ENCODE measurements at regions not wholly inside any gene's neighbourhood (a gene's known extent, or its start where the extent isn't known, plus 50 kb on each side); places are given as distances from the start of the nearest gene placed in this dataset.
"Not testable (repeated sequence)": the region's sequence is repeated elsewhere in the genome, so short reads cannot be mapped to it uniquely, and the experiment has no call there.

- DNase-seq (ENCODE audit: low read depth in 4 of 4, low spot score in 3 of 4) = not testable (repeated sequence)
Measured at GRCh38 chr2:187610450-187610849, 56.2 kb upstream of the TFPI start.

DNA sequence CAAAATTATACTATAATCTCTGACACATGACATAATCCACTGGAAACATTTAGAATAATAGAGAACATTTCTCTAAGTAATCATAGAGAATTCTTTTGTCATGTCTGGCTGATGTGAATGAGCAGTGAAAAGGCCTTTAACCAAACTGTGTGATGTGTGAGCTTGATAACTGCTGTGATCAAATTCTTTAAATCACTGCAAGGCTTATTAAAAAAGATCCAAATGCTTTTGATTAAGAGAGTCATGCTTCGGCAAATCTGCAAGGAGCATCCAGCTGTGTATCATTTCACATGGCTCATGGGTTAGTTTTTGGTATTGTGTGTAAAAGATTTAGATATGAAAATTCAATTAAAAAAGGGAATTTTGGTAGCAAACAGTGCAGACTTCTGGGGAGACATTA lies 58.6 kb upstream of the TFPI start:
- no peak for DNase-seq (ENCODE audit: low read depth in 4 of 4, low spot score in 3 of 4)

DNA sequence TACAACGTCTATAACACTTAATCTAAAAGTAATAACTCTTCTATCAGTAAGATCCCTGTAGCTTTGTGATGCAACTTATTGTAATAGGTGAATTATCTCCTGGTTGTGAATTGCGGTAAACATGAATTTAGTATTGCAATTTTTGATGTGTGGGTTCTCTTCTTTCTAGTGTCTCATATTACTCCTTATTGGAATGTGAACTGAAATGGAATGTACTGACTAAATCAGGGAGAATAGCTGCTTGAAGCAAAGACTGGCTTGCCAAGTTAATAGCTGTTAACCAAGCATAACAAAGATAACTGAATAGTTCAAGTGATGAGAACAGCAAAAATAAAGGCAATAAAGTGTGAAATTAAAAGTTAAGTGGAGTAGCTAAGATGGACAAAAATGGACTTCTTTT lies 60.5 kb upstream of the TFPI start:
- no peak for DNase-seq (ENCODE audit: low read depth in 4 of 4, low spot score in 3 of 4)

DNA sequence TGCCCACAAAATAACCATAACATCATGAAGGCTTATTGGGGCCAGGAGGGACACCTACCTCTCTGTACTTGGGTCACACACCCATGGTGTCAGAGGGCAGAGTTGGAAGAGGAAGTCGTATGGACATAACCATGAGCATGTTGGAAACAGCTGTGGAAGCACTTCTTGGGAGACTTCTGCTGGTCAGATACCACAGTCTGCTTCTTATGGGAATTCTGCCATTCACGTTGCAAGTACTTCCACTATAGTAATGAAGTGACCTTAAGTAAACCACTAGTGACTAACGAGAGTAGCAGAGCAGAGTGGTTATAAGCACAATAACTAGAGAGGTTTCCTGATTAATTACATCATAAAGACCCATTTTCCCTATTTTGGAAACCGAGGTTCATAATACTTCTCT lies 61.1 kb upstream of the TFPI start:
- no peak for DNase-seq (ENCODE audit: low read depth in 4 of 4, low spot score in 3 of 4)

DNA sequence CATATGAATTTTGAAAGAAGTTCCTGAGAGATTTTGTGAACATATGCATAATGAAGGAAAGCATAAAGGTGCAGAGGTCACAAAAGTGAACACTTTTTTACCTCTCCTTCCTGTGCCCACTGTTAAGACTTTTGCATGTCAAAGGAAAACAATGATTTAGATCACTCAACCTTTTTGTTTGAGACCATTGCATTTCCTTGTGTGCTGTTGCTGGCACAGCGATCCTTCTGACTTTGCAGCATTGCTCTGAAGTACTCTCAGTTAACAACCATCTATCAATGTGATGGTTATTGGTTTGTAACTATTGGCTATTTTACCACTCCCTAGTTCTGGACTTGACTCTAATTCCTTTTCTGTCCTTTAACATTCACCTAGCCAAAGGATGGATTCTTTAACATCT lies 61.7 kb upstream of the TFPI start:
- DNase-seq (ENCODE audit: low read depth in 4 of 4, low spot score in 3 of 4) = no peak

DNA sequence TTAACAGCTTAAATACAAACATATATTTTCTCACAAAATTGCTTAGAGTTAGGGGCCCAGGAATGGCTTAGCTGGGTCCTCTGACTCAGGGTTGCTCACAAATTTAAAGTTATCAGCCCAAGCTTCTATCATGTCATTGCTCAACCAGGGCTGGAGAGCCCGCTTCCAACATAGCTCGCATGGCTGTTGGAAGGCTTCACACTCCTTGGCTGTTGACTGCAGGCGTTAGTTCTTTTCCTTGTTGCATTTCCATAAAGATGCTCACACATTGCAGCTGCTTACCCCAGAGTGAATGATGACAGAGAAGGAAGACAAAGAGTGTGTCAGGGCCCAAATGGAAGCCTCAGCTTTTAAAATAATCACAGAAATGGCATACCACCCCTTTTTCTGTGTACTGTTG lies 62.9 kb upstream of the TFPI start:
- no peak for DNase-seq (ENCODE audit: low read depth in 4 of 4, low spot score in 3 of 4)

DNA sequence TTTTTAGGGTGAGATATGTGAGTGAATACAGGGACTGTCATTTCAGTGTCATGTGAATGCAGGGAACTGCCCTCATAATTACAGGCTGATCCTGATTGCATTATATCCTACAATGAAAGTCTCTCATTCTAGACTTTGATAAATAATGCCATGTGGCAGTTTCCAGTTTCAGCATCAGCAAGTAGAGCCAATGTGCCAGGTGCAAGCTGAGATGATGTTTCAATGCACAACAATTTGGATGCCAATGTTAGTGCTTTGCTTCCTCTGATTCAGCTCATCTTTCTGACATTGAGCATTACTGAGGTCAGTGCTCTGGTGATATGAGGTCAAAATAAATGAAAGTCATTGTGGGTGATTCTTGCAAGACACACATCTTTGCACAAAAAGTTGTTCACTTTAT lies 63.7 kb upstream of the TFPI start:
- DNase-seq (ENCODE audit: low read depth in 4 of 4, low spot score in 3 of 4) = no peak

- DNase-seq (ENCODE audit: low read depth in 4 of 4, low spot score in 3 of 4) = no peak
Measured at GRCh38 chr2:187618813-187619212, 64.6 kb upstream of the TFPI start.

- no peak for DNase-seq (ENCODE audit: low read depth in 4 of 4, low spot score in 3 of 4)
Measured at GRCh38 chr2:187627153-187627552, 72.9 kb upstream of the TFPI start.

GRCh38 chr2:187636731-187637391 lies 82.6 kb upstream of the TFPI start:
- DNase-seq (ENCODE audit: low read depth in 4 of 4, low spot score in 3 of 4) = not testable (repeated sequence)

- not testable (repeated sequence) for DNase-seq (ENCODE audit: low read depth in 4 of 4, low spot score in 3 of 4)
Measured at GRCh38 chr2:187637392-187637740, 83.1 kb upstream of the TFPI start.

- DNase-seq (ENCODE audit: low read depth in 4 of 4, low spot score in 3 of 4) = not testable (repeated sequence)
Measured at GRCh38 chr2:187637771-187638170, 83.5 kb upstream of the TFPI start.

GRCh38 chr2:187638840-187639239 lies 84.6 kb upstream of the TFPI start:
- no peak for DNase-seq (ENCODE audit: low read depth in 4 of 4, low spot score in 3 of 4)

- DNase-seq (ENCODE audit: low read depth in 4 of 4, low spot score in 3 of 4) = no peak
Measured at GRCh38 chr2:187640926-187641510, 86.8 kb upstream of the TFPI start.

- no peak for DNase-seq (ENCODE audit: low read depth in 4 of 4, low spot score in 3 of 4)
Measured at GRCh38 chr2:187642498-187642897, 88.3 kb upstream of the TFPI start.

DNA sequence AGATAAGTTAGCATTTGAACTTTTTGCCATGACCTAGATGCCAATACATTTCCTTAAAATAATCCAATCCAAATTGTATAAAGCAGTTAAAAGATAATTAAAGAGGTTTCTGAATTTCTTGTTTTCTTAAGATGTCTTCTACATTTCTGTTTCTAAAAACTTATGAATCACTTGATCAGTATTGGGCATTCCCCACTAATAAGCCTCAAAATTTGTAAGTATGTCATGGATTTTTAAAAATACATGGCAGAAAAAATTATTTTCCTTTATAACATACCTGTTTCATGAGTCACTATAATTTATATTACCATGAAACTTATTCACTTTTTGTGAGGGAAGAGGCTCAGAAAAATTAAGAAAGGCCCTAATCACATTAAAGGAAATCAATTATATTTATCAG lies 90.3 kb upstream of the TFPI start:
- DNase-seq (ENCODE audit: low read depth in 4 of 4, low spot score in 3 of 4) = no peak

DNA sequence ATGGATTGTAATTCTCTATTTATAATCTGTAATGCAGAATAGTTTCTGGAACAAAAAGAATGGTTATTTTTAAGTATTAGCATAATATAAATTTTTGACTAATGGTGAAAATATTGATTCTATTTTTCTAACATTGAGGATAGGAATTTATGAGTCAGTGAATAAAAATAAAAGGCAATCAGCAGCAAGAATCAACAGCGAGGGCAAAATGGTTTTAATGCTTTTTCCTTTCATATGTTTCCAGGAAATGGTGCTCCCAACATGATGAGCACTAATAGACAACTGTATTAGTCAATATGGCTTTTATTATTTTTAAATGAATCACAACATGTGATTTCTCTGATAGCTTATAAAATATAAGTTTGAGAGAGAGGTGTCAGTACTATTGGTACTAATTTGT lies 90.7 kb upstream of the TFPI start:
- DNase-seq (ENCODE audit: low read depth in 4 of 4, low spot score in 3 of 4) = no peak

- DNase-seq (ENCODE audit: low read depth in 4 of 4, low spot score in 3 of 4) = no peak
Measured at GRCh38 chr2:187646556-187646955, 92.3 kb upstream of the TFPI start.

DNA sequence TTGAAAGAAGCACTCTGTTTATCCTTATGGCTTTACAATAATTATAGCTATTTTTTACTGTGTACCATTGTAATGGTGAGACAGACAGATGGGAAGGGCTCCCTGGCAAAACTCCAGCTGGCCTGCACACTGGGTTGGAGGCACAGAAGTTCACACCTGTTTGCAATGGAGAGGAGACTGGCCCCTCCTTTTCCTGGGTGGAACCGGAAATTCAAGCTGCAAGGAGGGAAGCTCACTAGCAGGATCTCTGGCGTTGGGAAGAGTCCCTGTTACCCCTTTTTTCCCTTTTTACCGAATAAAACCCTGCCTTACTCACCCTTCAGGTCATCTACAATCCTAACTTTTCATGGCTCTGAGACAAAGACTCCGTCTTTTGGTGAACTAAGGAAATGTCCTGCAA lies 100.3 kb upstream of the TFPI start:
- DNase-seq (ENCODE audit: low read depth in 4 of 4, low spot score in 3 of 4) = no peak

GRCh38 chr2:187655001-187655400 lies 100.8 kb upstream of the TFPI start:
- no peak for DNase-seq (ENCODE audit: low read depth in 4 of 4, low spot score in 3 of 4)

DNA sequence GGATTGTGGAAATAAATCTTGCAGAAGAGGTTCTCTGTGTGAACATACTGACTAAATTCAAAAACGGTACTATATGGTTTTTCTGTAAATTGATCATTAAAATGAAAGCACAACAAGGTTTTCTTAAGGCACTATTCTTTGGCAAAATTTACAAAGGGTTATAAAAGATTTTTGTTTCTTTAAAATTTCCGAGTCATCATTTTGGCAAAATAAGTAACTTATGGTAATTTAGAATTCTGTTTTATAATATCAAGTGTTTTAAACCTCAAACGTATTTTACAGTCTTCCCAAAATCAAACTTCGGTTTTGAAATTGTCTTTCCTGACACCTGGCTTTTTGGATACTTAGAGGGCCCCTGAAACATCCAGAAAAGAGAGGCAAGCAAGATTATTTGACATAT lies 101.9 kb upstream of the TFPI start:
- DNase-seq (ENCODE audit: low read depth in 4 of 4, low spot score in 3 of 4) = no peak

DNA sequence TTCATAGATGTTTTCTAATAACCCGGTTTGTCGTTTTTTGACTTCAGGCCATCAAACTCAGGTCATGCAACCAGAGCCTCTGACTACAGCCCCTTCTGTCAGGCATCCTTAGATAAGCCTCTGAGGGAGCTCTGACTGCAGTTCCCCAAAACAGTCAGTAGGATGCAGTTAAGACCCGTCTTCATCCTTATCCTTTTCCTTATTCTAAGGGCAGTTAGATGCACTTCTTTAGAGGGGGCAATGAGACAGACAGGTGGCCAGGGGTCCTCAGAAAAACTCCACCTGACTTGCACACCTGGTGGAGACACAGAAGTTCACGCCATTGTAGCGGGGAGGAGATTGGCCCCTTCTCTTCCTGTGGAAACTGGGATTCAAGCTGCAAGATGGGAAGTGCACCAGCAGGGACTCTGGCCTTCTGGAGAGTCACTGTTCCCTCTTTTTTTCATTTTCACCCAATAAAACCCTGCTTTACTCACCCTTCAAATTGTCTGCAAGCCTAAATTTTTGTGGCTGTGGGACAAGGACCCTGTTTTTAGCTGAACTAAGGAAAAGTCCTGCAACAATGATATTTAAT lies 104.8 kb upstream of the TFPI start:
- DNase-seq (ENCODE audit: low read depth in 4 of 4, low spot score in 3 of 4) = no peak

GRCh38 chr2:187676050-187676449 lies 121.8 kb upstream of the TFPI start:
- DNase-seq (ENCODE audit: low read depth in 4 of 4, low spot score in 3 of 4) = not testable (repeated sequence)

All from left renal pelvis (tissue), 4 donors.